Left ventricle myocardium inferior (tissue), 1 donor: ENCODE measurements at regions not wholly inside any gene's neighbourhood (a gene's known extent, or its start where the extent isn't known, plus 50 kb on each side); places are given as distances from the start of the nearest gene placed in this dataset.

Experiments used
- DNase-seq: peaks from one replicate; pipeline ENCODE4 v3.0.0-alpha.2; 2020
- H3K27ac ChIP-seq: fragments of 200-600 bp; replicated peaks from 2 replicates; pipeline ENCODE4 v1.8.0; 2021
- H3K27me3 ChIP-seq: fragments of 200-600 bp; 2 replicates; pipeline ENCODE4 v1.8.0; 2021; ENCODE audit warnings: low read depth
- H3K36me3 ChIP-seq: fragments of 200-600 bp; 2 replicates; pipeline ENCODE4 v1.8.0; 2021
- H3K4me1 ChIP-seq: fragments of 200-600 bp; 2 replicates; pipeline ENCODE4 v1.8.0; 2021
- H3K4me3 ChIP-seq: fragments of 200-600 bp; 2 replicates; pipeline ENCODE4 v1.8.0; 2021; ENCODE audit warnings: mild to moderate bottlenecking, moderate library complexity
- H3K9me3 ChIP-seq: fragments of 200-600 bp; replicated peaks from 2 replicates; pipeline ENCODE4 v1.8.0; 2021
- intact Hi-C: fragments of 100-400 bp; cut with micrococcal nuclease; formaldehyde crosslinking; loops from one replicate; pipeline ENCODE4 v1.11.0; 2022
- TF ChIP-seq, protein P1 (sequence below): fragments of 200-600 bp; IDR thresholded peaks from 2 replicates; pipeline ENCODE4 v1.8.0; 2021; ENCODE audit warnings: antibody characterized with exemption, mild to moderate bottlenecking, borderline replicate concordance
- donor health status: DM: no; HTN: yes; CAD: no; lungs with severe emphysema.

DNA sequence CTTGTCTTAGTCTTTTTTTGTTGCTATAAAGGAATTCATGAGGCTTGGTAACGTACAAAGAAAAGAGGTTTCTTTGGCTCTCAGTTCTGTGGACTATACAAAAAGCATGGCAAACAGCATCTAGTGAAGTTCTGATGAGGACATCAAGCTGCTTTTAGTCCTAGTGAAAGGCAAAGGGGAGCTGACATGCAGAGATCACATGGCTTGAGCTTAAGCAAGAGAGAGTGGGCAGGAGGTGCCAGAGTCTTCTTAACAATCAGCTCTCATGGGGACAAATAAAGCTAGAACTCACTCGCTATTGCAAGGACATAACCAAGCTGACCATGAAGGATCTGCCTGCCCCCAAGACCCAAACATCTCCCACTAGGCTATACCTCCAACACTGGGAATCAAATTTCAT lies 1063.1 kb downstream of the PCDH7 start:
- H3K27me3 ChIP-seq = no peaks in the 10 kb centered on the region
- no peak overlapping the region for H3K27ac ChIP-seq
- TF ChIP-seq, protein P1, sequence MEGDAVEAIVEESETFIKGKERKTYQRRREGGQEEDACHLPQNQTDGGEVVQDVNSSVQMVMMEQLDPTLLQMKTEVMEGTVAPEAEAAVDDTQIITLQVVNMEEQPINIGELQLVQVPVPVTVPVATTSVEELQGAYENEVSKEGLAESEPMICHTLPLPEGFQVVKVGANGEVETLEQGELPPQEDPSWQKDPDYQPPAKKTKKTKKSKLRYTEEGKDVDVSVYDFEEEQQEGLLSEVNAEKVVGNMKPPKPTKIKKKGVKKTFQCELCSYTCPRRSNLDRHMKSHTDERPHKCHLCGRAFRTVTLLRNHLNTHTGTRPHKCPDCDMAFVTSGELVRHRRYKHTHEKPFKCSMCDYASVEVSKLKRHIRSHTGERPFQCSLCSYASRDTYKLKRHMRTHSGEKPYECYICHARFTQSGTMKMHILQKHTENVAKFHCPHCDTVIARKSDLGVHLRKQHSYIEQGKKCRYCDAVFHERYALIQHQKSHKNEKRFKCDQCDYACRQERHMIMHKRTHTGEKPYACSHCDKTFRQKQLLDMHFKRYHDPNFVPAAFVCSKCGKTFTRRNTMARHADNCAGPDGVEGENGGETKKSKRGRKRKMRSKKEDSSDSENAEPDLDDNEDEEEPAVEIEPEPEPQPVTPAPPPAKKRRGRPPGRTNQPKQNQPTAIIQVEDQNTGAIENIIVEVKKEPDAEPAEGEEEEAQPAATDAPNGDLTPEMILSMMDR = no peak
- no peaks in the 10 kb centered on the region for H3K9me3 ChIP-seq
- H3K4me3 ChIP-seq = no peak overlapping the region
- intact Hi-C loops = no loop called here
- DNase-seq = no peak
- H3K36me3 ChIP-seq = no peaks in the 10 kb centered on the region
- H3K4me1 ChIP-seq = no peaks in the 10 kb centered on the region

DNA sequence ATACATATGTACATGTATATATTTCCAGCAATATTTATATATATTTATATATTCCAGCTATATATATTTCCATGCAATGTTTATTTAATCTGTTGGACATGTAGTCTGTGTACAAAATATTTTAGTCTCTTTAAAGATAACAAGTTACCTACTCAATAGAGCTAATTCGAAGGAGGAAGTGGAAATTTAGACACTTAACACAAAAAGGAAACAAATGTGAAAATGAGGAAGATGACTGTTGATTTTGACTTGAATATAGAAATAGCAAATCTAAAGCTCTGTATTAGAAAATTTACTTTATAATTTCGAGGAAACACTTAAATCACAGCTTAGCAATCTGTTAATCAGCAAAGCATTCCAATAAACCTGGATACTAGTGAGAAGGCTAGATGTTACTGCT lies 1064.4 kb downstream of the PCDH7 start:
- intact Hi-C loops = no loop called here
- no peaks in the 10 kb centered on the region for H3K36me3 ChIP-seq
- TF ChIP-seq, protein P1 = no peak
- DNase-seq = no peak
- no peaks in the 10 kb centered on the region for H3K27me3 ChIP-seq
- no peaks in the 10 kb centered on the region for H3K9me3 ChIP-seq
- H3K4me3 ChIP-seq = no peak overlapping the region
- no peaks in the 10 kb centered on the region for H3K4me1 ChIP-seq
- H3K27ac ChIP-seq = no peak overlapping the region

DNA sequence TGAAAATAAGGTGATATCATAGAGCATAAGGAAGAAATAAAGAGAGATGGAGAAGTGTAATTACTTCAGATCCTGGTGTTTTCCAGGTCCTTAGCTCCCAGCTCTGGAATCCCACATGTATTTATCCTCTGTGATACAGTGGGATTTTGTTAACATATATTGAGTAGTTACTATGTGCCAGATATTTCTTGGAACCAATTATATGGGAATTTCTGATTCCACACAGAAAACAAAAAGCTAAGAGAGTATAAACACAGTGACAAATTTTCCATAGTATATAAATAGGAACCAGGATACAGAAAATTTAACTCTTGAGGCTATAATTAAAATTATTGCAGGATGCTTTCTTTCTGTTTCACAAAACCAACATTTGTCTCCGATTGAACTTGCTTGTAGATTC lies 1067.5 kb downstream of the PCDH7 start:
- H3K36me3 ChIP-seq = no peaks in the 10 kb centered on the region
- no peak overlapping the region for H3K4me3 ChIP-seq
- no peaks in the 10 kb centered on the region for H3K4me1 ChIP-seq
- H3K27ac ChIP-seq = no peak overlapping the region
- no peaks in the 10 kb centered on the region for H3K27me3 ChIP-seq
- TF ChIP-seq, protein P1 = no peak
- intact Hi-C loops = no loop called here
- no peaks in the 10 kb centered on the region for H3K9me3 ChIP-seq
- no peak for DNase-seq

DNA sequence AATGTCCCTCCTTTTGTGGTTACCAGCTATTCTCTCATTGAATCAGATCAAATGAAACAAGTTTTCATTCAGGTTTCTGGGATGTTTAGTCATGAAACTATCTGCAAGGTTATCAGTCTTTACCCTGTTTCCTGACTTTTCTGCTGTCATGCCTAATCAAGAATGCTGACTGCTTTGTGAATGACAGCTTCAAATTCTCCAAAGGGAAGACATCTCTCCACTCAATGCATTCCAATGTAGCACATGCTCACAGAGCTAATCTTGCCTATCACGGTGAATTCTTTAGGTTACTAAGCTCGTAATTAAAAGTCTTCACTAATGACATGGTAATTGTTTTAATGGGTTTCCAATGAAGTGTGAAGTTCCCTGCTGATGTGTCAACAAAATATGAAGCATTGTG lies 1068.5 kb downstream of the PCDH7 start:
- H3K36me3 ChIP-seq = no peaks in the 10 kb centered on the region
- intact Hi-C loops = no loop called here
- DNase-seq = no peak
- TF ChIP-seq, protein P1 = no peak
- no peaks in the 10 kb centered on the region for H3K9me3 ChIP-seq
- no peaks in the 10 kb centered on the region for H3K27me3 ChIP-seq
- no peak overlapping the region for H3K27ac ChIP-seq
- no peaks in the 10 kb centered on the region for H3K4me1 ChIP-seq
- no peak overlapping the region for H3K4me3 ChIP-seq

DNA sequence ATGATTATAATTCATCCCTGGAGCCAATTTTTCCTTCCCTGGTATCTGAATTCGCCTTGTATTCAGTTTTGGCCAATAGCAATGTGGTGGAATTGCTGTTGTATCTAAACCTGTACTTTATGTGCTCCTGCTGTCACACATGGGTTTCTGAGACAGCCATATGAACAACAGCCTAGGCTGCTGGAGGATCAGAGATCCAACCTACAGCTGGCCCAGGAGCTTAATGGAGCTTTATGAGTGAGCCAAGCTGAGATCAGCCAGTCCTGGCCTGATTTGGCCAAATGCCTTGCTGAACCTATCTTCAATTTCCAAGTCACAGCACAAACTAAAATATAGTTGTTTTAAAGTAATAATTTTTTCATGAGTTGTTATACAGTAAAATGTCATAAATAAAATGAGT lies 1071.5 kb downstream of the PCDH7 start:
- no peaks in the 10 kb centered on the region for H3K4me1 ChIP-seq

More for the DNA sequence above, 1071.5 kb downstream of the PCDH7 start:
- TF ChIP-seq, protein P1 = no peak
- no peak overlapping the region for H3K4me3 ChIP-seq
- H3K27ac ChIP-seq = no peak overlapping the region
- H3K36me3 ChIP-seq = no peaks in the 10 kb centered on the region
- H3K9me3 ChIP-seq = peaks cover 12% of the 10 kb centered on the region
- H3K27me3 ChIP-seq = no peaks in the 10 kb centered on the region
- intact Hi-C loops = no loop called here
- DNase-seq = no peak
